Smooth muscle cell (in vitro differentiated cells): ENCODE measurements at regions not wholly inside any gene's neighbourhood (a gene's known extent, or its start where the extent isn't known, plus 50 kb on each side); places are given as distances from the start of the nearest gene placed in this dataset.

Source experiments
- DNase-seq: peaks from one replicate; lab custom pipeline; 2025; ENCODE audit not compliant: unreplicated experiment; lab: John Stamatoyannopoulos, UW
- H2AFZ ChIP-seq: fragments of 200-600 bp; sonication (generic); 2 replicates; pipeline ENCODE4 v1.6.0; 2016; ENCODE audit warnings: antibody characterized with exemption, low read depth, mild to moderate bottlenecking
- H3F3A ChIP-seq: fragments of 200-600 bp; sonication (generic); 2 replicates; pipeline ENCODE4 v1.6.0; 2017; ENCODE audit warnings: antibody characterized with exemption, low read depth
- H3K27ac ChIP-seq: fragments of 200-600 bp; sonication (generic); 2 replicates; pipeline ENCODE4 v1.5.1; 2016; ENCODE audit warnings: low read depth, mild to moderate bottlenecking
- H3K27me3 ChIP-seq: fragments of 200-600 bp; sonication (generic); 2 replicates; pipeline ENCODE4 v1.6.1; 2016; ENCODE audit warnings: low read depth, mild to moderate bottlenecking
- H3K36me3 ChIP-seq: fragments of 200-600 bp; sonication (generic); 2 replicates; pipeline ENCODE4 v1.5.1; 2016; ENCODE audit warnings: low read depth
- H3K4me1 ChIP-seq: fragments of 200-600 bp; sonication (generic); 2 replicates; pipeline ENCODE4 v1.5.1; 2016; ENCODE audit warnings: low read depth
- H3K4me2 ChIP-seq: fragments of 200-600 bp; sonication (generic); 2 replicates; pipeline ENCODE4 v1.6.0; 2016; ENCODE audit warnings: mild to moderate bottlenecking
- H3K4me3 ChIP-seq: fragments of 200-600 bp; sonication (generic); 2 replicates; pipeline ENCODE4 v1.5.1; 2016; ENCODE audit warnings: mild to moderate bottlenecking
- H3K79me2 ChIP-seq: fragments of 200-600 bp; sonication (generic); 2 replicates; pipeline ENCODE4 v1.6.0; 2016; ENCODE audit warnings: low read depth, mild to moderate bottlenecking
- H3K9ac ChIP-seq: fragments of 200-600 bp; sonication (generic); 2 replicates; pipeline ENCODE4 v1.6.0; 2016; ENCODE audit warnings: low read depth
- H3K9me3 ChIP-seq: fragments of 200-600 bp; sonication (generic); replicated peaks from 2 replicates; pipeline ENCODE4 v1.5.1; 2016; ENCODE audit warnings: low read depth
- H4K20me1 ChIP-seq: fragments of 200-600 bp; sonication (generic); 2 replicates; pipeline ENCODE4 v1.6.0; 2016; ENCODE audit warnings: low read depth
- WGBS: methylation state at CpG from one replicate; pipeline ENCODE4 v1.1.7; 2016; ENCODE audit warnings: low lambda C conversion rate; 5-methylcytosine and 5-hydroxymethylcytosine counted together
- TF ChIP-seq, protein P1 (sequence below): fragments of 200-600 bp; sonication (generic); IDR thresholded peaks from 2 replicates; pipeline ENCODE4 v1.5.1; 2017; ENCODE audit warnings: borderline replicate concordance, mild to moderate bottlenecking, antibody characterized with exemption; ENCODE audit not compliant: insufficient read depth, poor library complexity, severe bottlenecking

DNA sequence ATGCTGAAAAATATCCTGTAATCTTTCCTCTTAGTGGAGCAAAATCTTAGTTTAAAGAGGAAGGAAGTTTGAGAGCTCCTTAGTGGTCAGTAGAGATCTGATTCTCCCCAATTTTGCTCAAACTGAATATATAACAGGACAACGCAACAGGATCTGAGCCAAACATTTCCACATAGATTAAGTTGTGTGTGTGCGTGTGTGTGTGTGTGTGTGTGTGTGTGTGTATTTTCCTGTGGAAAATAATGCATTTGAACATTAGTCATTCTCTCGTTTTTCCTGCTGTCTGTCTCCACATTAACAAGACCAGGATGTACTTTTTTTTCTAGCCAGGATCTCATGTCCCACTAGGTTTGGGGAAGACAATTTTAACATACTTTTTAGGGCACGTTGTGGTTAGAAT, 312.1 kb upstream of the CDH18 start:
- Histone ChIP-seq H3K4me2 (no peak overlapping the region), H3K79me2 (no peaks in the 10 kb centered on the region)
- TF ChIP-seq, protein P1, sequence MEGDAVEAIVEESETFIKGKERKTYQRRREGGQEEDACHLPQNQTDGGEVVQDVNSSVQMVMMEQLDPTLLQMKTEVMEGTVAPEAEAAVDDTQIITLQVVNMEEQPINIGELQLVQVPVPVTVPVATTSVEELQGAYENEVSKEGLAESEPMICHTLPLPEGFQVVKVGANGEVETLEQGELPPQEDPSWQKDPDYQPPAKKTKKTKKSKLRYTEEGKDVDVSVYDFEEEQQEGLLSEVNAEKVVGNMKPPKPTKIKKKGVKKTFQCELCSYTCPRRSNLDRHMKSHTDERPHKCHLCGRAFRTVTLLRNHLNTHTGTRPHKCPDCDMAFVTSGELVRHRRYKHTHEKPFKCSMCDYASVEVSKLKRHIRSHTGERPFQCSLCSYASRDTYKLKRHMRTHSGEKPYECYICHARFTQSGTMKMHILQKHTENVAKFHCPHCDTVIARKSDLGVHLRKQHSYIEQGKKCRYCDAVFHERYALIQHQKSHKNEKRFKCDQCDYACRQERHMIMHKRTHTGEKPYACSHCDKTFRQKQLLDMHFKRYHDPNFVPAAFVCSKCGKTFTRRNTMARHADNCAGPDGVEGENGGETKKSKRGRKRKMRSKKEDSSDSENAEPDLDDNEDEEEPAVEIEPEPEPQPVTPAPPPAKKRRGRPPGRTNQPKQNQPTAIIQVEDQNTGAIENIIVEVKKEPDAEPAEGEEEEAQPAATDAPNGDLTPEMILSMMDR, result no peak

GRCh38 chr5:20294696-20295095, 306.7 kb upstream of the CDH18 start:
- Histone ChIP-seq H3K79me2 (no peaks in the 10 kb centered on the region), H4K20me1 (no peaks in the 10 kb centered on the region), H3K4me1 (no peaks in the 10 kb centered on the region), H3K27ac (no peak overlapping the region), H3K27me3 (no peaks in the 10 kb centered on the region), H3F3A (no peaks in the 10 kb centered on the region), H3K9ac (no peak overlapping the region), H3K9me3 (no peaks in the 10 kb centered on the region), H3K36me3 (no peaks in the 10 kb centered on the region), H2AFZ (no peak overlapping the region), H3K4me2 (no peak overlapping the region), H3K4me3 (no peak overlapping the region)
- DNase-seq, result no peak
- TF ChIP-seq, protein P1, result no peak

More for the DNA sequence above, 312.1 kb upstream of the CDH18 start:
- WGBS, result 70% methylated on average over 4 of the region's 4 CpGs
- Histone ChIP-seq H3K4me3 (no peak overlapping the region), H3K27me3 (no peaks in the 10 kb centered on the region), H3K9ac (no peak overlapping the region), H3K9me3 (no peaks in the 10 kb centered on the region), H3K4me1 (no peaks in the 10 kb centered on the region), H3K36me3 (no peaks in the 10 kb centered on the region), H3F3A (no peaks in the 10 kb centered on the region), H2AFZ (no peak overlapping the region), H4K20me1 (no peaks in the 10 kb centered on the region), H3K27ac (no peak overlapping the region)
- no peak for DNase-seq

DNA sequence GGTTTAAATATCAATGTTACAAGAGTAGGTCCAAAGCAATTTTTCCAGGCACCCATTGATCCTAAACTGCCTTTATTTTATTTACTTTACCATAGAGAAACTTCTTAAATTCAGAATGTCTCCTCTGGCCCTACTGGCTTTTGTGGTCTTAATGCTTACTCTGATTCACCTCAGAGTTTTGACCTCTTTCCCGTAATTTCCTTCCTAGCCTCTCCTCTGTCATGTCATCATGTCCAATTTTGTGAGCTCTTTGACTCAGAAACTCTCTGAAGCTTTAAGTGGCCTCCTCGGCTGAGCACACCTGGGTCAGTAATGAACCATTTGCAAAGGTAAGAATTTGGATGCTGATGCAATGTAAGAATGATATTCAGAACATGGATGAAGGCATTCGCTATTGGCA, 303.8 kb upstream of the CDH18 start:
- Histone ChIP-seq H3K9me3 (no peaks in the 10 kb centered on the region), H3F3A (no peaks in the 10 kb centered on the region), H3K36me3 (no peaks in the 10 kb centered on the region), H2AFZ (no peak overlapping the region), H3K9ac (no peak overlapping the region), H3K79me2 (no peaks in the 10 kb centered on the region), H3K4me2 (no peak overlapping the region), H4K20me1 (no peaks in the 10 kb centered on the region), H3K27ac (no peak overlapping the region), H3K4me3 (no peak overlapping the region), H3K27me3 (no peaks in the 10 kb centered on the region), H3K4me1 (no peaks in the 10 kb centered on the region)
- WGBS, result 85% methylated on average over 3 of the region's 3 CpGs
- DNase-seq, result no peak
- TF ChIP-seq, protein P1, result no peak

DNA sequence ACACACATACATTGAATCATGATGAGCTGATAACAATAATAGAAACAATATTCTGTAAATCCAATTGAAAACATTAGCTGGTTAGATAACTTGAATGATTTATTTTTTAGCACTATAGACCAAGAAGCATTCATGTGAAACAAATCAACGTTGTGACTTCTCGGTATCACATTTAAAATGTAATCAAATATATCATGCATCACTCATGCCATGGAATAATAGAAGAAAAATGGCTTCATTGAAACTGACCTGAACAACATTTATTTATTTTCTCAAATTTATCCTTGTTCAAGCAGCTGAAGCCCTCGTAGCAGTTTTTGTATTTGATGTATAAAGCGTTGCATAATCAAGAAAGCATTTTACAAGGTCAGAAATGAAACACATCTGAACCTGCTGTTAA, 299.6 kb upstream of the CDH18 start:
- no peak overlapping the region for H3K27ac ChIP-seq
- H3K79me2 ChIP-seq, result no peaks in the 10 kb centered on the region
- H3K36me3 ChIP-seq, result no peaks in the 10 kb centered on the region
- no peaks in the 10 kb centered on the region for H3K9me3 ChIP-seq
- no peak for DNase-seq
- no peak overlapping the region for H3K9ac ChIP-seq
- no peaks in the 10 kb centered on the region for H4K20me1 ChIP-seq
- no peak overlapping the region for H2AFZ ChIP-seq
- no peaks in the 10 kb centered on the region for H3F3A ChIP-seq
- no peak overlapping the region for H3K4me3 ChIP-seq
- H3K4me1 ChIP-seq, result no peaks in the 10 kb centered on the region
- H3K27me3 ChIP-seq, result no peaks in the 10 kb centered on the region
- TF ChIP-seq, protein P1, result no peak
- WGBS, result 88% methylated on average over 4 of the region's 4 CpGs
- H3K4me2 ChIP-seq, result no peak overlapping the region
